Activated CD4-positive, alpha-beta T cell treated with anti-CD3 and anti-CD28 coated beads for 4 hours (primary cell): ENCODE measurements at regions not wholly inside any gene's neighbourhood (a gene's known extent, or its start where the extent isn't known, plus 50 kb on each side); places are given as distances from the start of the nearest gene placed in this dataset.

Source experiments
- DNase-seq, 2 donors: peaks; one replicate each; pipeline ENCODE4 v3.0.0-alpha.2; 2020

- no peak for DNase-seq
These were observed 75.6 kb downstream of the ICOS start for GRCh38 chr2:204012072-204012653.

DNA sequence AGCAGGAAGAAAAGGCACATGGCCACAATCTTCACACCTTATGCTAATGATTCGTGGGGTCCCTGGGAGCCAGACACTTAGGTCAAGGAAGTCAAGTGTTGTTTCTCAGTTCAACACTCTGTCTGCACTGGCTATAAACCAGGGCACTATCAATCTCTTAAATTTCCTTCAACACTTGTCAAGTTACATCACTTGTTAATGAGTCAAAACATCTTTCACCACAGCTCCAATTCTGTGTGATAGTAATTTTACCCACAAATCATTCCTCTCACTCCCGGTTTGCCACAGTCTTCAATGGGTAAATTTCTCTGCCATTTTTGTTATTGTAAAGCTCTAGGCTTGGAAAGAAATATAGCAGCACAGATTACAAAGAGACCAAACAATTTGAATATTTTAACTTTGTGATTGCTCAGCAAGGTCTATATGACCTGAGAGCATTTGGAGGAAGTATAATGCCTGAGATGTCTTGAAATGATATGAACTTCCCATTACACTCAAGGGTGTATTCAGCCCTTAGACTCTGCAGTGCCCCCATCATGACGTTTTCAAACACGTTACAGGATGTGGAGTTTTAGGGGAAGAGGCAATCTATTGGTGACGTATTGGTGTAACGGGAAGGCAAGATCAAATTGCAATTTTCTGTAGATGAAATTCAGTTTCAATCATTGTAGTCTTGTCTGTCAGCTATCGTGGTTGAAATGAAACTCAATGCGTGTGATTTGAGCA, 78.7 kb downstream of the ICOS start:
- peak in 1 of 2 donors; percentile 31 for DNase-seq

DNA sequence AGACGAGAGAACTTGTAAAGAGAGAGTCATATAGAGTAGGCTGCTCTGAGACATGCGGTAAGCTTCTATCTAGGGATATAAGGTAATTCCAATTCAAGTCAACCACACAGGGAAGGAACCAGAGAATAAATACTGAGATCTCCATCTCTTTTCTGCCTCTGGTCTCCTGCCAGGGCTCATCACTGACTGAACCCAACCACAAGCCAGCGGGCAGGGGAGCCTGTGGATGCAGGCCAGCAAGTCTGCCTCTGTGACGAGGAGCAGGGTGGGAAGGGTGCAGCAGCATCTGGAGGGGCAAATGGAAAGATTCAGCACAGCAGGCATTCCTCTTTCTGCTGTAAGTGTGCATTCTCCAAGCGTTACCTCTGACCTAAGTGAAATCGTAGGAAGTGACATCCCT, 82.2 kb downstream of the ICOS start:
- no peak for DNase-seq

- peak; percentile 49 to 50 for DNase-seq
These were observed 83.3 kb downstream of the ICOS start for GRCh38 chr2:204019572-204020501.

DNA sequence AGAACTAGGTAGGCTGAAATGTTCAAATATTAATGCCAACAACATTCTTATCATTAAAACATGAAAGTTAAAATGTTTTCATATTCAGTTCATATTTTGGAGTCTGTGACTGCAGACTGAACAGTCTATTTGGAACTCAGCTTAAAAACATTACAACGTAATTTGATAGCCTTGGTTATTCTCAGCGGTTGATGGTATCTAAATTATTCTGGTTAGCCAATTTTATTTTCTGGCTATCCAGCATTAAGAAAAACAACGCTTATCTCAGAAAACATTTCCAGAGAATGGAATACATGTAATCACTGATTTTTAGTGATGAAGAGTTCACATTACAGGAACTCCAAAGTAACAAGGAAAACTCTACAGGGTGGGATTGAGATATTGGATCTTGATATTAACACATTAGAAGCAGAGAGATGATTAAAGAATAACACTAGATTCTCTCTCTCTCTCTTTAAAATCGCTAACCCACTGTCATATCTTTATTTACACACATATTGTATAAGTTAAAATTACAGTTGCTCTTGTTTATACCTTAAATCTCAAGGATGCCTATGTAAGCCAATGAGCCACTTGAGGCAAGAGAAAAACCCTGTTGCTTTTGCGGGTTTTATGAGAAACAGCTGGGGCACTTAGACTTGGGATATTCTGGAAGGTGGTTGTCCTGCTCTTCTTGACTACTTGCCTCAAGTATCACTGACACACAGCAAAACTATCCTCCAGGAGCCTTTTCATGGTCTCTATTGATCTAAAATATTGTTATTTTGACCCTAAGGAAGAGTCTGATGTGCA, 84.9 kb downstream of the ICOS start:
- no peak for DNase-seq

DNA sequence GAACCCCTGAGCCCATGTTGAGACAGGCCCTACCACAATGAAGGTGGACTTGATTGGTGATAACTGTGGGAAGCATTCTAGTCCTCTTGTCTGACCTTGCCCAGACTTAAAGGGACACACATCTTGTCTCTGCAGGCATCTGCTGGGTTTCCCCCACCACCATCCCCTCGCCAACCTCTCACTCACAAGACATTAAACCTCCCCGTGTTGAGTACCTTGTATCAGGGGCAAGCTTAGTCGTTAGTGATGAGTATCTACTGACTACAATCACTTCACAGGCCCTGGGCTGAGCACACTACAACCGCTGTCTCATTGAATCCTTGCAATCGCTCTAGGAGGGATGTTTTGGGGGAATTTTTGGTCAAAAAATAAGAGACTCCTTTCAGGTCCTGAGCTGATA, 86.0 kb downstream of the ICOS start:
- no peak for DNase-seq

GRCh38 chr2:204023088-204023487, 86.5 kb downstream of the ICOS start:
- no peak for DNase-seq

- DNase-seq: peak in 1 of 2 donors; percentile 18
These were observed 87.9 kb downstream of the ICOS start for GRCh38 chr2:204024503-204024902.

DNA sequence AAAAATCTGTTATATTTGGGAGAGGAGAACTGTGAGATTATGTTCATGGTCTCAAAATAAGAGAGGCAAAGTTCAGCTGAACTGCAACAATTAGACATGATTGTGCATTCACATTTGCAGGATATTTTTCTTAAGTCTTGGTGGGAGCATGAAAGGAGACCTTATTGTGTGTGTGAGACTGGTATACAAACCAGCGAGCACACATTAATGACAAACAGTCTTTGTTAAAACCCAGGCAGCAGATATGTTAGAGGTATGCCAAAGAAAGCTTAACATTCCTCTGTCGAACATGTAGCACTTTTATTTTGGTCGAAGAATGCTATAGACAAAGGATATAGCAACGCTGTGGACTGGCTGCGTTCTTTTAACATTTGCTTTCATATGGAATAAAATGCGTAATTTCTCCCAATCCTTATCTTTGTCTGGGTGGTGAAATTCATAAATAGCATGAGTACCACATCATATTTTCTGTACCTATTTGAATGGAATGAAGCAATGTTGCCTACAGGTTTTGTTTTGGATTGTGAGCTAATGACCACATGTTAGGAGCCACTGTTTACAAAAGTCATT, 88.4 kb downstream of the ICOS start:
- no peak for DNase-seq

DNA sequence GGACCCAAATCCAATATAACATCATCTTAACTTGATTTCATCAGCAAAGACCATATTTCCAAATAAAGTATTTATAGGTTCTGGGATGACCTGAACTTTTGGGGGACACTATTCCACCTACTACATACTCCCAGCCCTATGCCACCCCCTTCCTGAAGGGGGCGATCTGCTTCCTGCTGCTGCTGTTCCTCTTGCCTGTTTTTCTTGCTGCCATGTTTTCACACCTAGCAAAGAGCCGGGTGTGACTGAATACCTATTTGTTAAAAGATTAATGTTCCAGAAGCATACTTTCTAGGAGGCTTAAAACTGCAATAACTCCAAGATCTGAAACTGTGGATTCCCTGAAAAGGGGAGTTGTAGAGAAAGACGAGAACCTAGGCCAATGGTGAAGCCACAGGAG, 89.7 kb downstream of the ICOS start:
- no peak for DNase-seq

- peak in 1 of 2 donors; percentile 23 for DNase-seq
These were observed 90.5 kb downstream of the ICOS start for GRCh38 chr2:204027091-204027490.

DNA sequence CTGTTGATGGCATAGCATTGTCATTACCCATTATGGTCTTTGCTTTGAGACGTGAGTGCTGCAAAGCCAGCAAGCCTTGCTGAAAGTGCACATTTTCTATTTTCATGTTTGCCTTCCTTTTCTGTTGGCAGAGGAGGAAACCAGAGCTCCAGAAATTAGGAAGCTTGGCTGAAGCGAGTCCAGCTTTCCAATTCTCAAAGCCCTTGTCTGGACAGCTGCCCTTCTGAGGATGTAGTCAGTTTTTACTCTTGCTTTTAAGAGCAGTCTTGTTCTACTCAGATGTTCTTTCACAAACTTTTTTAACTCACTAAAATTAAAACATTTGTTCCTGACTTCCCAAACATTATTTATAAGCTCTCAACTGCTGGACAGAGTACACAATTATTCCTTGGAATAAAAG, 93.8 kb downstream of the ICOS start:
- no peak for DNase-seq

DNA sequence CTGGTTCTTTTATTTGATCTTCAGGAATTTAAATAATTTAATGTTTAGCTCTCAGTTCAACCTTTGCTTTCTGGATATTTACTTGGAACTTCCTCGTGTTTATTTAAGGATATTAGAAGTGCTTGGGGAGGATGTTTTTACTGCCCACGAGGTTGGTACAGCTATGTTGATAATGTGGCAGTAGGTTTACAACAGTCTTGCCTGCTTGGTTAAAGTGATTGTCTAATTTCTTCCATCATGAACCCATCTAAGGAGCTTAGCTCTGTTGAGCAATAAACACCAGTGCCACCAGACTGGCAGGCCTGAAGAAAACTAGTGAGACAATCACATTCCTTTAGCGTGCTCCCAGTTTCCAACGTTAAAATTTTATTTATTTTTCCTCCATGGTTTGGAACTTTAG, 94.5 kb downstream of the ICOS start:
- no peak for DNase-seq

GRCh38 chr2:204032301-204032700, 95.7 kb downstream of the ICOS start:
- no peak for DNase-seq

- no peak for DNase-seq
These were observed 97.3 kb downstream of the ICOS start for GRCh38 chr2:204033611-204034495.

DNA sequence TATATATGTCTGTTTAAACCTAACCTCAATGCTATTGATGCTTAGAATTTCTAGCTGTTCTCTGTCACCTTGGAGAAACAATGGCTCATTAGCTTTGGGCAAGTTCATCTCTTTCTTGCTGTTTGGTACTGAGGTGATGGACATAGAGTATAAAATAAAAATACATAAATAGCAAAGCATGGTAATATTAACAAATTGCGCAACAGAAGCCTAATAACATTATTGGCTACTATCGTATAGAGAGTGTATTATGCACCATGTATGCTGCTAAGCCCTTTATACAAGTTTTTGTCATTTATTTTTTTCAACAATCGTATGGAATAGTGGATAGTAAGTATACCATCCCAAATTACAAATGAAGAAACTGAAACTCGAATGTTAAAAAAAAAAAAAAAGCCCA, 100.1 kb downstream of the ICOS start:
- no peak for DNase-seq

DNA sequence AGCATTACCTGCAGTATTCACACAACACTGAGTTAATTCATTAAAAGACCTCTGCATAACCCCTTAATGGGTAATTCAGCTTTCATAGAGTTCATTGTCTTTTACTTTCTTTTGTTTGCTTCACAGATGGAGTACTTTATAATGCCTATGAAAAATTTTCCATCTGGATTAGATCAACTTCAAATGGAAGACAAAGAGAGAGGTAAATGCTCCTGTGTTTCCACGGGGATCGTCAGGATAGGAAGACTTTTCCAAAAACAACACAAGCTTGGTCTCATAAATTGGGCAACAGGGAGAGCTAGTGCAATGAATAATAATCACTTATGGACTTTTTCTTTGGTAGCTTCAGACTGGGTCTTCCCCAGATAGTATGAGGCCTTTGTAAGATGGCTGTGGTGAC, 100.7 kb downstream of the ICOS start:
- DNase-seq: no peak

DNA sequence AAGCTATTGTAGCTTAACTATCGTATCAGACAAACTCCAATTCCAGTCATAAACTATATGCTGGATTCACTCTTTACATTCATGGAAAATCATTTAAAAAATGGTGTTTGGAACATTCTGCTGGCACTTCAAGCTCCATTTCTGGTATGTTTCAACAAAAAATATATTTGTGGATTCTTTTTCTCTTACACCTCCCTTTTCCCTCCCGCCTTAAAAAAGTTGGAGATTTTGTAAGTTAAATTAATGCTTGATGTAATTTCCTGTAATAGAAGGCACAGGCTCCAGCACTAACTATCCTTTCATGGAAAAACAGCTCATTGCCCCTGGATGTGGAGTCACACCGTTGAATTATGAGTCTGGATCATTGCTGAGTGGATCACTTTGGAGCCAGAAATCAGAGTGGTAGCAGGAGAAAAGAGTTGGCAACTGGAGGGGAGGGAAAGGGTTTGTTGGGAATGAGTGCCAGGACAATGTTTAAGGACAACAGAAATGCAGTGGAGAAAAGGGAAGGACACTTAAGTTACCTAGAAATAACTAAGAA, 102.8 kb downstream of the ICOS start:
- DNase-seq: no peak

GRCh38 chr2:204040016-204040415, 103.5 kb downstream of the ICOS start:
- DNase-seq: no peak

- DNase-seq: no peak
These were observed 105.8 kb downstream of the ICOS start for GRCh38 chr2:204042401-204042800.

GRCh38 chr2:204046145-204046544, 109.6 kb downstream of the ICOS start:
- no peak for DNase-seq
